GM19467 (cell line): ENCODE measurements at regions not wholly inside any gene's neighbourhood (a gene's known extent, or its start where the extent isn't known, plus 50 kb on each side); places are given as distances from the start of the nearest gene placed in this dataset.

ENCODE experiments used
- ATAC-seq: cut with Tn5 transposase; IDR thresholded peaks from one replicate; pipeline ENCODE4 v1.9.1; 2021; ENCODE audit warnings: mild to moderate bottlenecking, moderate library complexity; ENCODE audit not compliant: unreplicated experiment

- ATAC-seq: no peak
These were observed 78.2 kb downstream of the IRF2BPL start for GRCh38 chr14:76950055-76951020.

DNA sequence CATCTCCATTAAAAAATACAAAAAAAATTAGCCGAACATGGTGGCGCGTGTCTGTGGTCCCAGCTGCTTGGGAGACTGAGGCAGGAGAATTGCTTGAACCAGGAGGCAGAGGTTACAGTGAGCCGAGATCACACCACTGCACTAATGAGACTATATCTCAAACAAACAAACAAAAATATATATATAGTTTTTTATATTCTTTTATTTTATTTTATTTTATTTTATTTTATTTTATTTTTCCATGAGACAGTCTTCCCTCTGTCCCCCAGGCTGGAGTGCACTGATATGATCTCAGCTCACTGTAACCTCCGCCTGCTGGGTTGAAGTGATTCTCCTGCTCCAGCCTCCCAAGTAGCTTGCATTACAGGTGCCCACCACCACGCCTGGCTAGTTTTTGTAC lies 79.5 kb downstream of the IRF2BPL start:
- ATAC-seq: no peak

DNA sequence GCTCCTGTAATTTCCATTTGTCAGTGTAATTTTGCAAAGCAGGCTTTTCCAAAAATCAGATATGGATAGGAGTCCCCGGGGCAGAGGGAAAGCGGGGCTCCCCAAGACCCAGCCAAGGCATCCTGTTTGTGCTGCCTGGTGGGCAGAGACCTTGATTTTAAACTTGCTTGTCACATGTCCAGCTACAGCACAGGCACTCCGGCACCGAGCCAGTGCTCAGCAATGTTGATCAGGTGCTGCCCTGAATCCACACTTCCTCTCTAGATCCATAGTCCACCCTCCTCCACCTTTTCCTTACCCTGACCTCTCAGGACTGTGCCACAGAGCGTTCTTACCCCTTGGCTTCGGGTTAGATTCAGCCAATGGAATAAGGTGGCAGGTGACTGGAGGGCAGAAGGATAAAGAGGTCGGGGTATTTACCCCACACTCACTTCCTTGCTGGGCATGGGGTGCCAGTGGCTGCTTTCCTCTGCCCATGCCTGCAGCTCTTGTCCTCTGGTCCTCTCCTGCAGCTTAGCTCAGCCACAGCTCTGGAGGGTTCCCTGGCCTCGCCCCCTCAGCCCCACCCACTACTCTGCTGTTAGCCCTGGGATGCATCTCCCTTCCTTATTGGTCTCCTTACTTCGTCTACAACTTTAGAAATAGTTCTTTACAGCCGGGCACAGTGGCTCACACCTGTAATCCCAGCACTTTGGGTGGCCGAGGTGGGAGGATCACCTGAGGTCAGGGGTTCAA lies 80.1 kb downstream of the IRF2BPL start:
- ATAC-seq: no peak

DNA sequence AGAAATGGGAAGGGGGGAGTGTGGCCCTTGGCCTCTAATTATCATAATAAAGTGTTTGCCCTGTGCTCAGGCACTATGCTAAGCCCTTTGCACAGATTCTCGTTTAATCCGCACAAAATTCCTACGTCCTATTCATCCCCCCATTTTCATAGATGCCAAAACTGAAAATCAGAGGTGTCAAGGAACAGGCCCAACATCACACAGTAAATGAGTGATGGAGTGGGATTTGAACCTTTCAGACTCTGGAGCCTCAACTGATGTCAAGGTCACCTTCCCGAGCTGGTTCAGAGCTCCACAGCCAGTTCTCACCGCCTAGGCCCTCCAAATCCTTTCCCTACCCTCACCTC lies 80.7 kb downstream of the IRF2BPL start:
- no peak for ATAC-seq

- ATAC-seq: peak; percentile 81
These were observed 81.2 kb downstream of the IRF2BPL start for GRCh38 chr14:76947078-76947837.

GRCh38 chr14:76946753-76947077 lies 81.8 kb downstream of the IRF2BPL start:
- no peak for ATAC-seq

GRCh38 chr14:76943072-76943471 lies 85.4 kb downstream of the IRF2BPL start:
- ATAC-seq: no peak

DNA sequence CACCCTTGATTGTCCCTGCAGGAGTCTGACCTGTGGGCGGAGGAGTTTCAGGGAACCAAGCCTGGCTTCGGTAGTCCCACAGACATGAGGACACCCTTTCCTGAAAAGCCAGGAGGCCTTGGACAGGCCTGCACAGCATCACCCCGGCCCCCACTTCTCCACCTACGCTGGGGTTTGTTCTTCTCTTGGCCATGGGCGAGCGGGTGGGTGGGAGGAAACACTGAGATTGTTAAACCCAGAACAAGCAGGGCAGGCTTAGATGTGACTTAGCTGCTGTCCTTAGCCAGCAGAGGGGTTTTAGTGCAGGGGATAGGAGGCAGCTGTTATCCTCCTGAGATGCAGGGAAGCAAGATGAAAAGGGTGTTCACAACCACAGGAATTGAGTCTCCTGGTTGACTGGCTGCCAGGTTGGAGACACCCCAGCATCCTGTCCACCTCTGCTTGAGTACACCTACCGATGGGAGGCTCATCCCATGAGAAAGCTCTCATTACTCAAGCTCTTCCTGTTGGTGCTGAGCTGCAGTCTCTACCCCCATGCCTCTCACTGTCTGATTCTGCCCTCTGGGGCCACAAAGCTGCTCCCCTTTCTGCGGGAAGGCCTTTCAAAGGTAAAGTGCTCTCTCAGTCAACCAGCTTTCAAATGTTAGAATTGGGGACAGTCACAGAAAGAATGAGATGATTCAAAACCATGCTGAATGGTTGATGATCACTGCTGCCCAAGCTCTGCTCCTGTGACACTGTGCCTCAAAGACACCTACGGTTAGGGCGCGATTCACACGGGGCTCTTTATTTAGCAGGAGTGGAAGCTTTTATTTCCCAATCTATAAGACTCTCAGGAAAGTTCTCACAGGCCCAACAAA lies 86.3 kb downstream of the IRF2BPL start:
- no peak for ATAC-seq

- no peak for ATAC-seq
These were observed 87.0 kb downstream of the IRF2BPL start for GRCh38 chr14:76941544-76941943.

DNA sequence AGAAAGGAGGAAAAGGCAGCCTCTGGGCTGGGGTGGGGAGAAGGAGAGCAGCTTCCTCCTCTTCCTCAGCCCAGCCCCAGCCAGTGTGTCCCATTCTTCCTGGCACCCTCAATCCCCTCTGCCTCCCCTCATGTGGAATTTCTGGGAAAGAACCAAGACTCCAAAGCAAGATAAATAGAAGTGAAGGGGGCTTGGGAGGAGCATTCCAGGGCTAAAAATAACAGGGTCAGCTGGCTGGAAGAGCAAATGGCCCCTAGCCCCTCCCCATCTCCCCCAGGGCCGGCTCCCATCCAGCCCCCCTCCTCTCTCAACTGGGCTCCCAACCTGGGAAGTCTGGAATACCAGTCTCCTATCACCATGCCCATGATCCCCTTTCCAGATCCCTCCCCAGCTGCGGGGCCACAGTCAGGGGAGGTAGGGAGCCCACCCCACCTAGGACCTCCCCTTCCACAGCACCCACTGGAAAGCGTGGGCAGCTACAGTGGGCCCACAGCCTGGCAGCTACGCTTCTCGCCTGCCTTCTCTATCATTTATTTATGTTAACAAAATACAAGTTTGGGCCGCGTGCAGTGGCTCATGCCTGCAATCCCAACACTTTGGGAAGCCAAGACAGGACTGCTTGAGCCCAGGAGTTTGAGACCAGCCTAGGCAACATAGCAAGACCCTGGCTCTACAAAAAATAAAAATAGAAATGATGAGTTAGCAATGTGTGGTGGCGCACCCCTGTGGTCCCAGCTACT lies 88.3 kb downstream of the IRF2BPL start:
- no peak for ATAC-seq

- no peak for ATAC-seq
These were observed 89.3 kb downstream of the IRF2BPL start for GRCh38 chr14:76939015-76939742.

GRCh38 chr14:76938092-76938500 lies 90.4 kb downstream of the IRF2BPL start:
- no peak for ATAC-seq

DNA sequence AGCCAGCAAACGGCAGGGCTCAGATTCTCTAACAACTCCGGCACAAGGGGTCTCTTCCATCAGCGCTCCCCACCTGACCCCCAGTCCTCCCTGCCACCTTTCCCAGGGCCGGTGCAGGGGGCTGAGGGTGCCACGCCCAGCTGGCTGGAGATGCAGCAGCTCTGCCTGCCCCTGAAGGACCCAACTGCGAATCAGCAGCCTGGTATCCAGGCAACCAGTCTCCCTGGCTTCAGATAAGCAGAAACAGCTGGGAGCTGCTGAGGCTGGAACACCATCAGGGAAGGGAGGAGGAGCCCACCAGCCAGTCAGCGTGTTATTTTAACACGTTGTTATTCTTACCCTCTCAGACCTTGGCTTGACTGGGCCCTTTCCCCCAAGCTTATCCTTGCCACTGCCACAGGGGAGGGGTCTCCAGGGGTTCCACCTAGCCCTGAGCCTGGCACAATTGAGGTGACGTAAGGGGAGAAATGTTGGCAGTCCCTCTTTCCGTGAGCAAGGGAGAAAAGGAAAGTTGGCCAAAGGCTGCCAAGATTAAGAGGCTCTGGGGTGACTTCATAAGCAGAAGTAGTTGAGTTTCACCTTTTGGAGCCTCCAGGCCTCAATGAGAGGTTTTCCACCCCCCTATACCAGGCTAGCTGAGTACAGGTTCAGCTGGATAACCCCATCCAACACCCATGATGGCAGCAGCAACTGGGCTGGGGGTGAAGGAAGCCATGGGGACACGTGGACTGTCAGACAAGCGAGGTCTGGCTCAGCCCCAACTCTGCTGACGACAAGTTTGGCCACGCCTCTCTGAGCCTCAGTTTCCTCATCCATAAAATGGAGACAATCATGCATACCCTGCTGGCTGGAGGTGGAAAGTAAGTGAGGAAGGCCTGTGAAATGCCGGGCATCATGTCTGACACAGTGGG lies 91.1 kb downstream of the IRF2BPL start:
- ATAC-seq: no peak

GRCh38 chr14:76936483-76936882 lies 92.0 kb downstream of the IRF2BPL start:
- ATAC-seq: no peak

DNA sequence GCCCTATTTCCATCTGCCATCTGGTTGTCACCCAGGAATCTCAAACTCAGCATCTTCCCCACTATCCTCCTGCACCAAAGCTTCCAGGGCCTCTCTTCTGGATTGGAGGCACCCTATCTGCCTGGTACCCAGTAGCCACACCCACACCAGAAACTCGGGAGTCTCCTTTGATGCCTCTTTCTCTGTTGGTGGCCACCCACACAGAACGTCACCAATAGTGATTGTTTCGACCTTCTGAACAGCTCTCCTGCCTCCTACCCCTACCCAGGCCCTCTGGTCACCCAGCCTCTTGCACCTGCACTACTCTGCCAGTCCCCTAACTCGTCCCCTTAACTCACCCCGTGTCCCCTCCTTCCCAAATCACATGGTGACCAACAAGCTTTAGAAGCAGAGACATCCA lies 95.0 kb downstream of the IRF2BPL start:
- no peak for ATAC-seq

- no peak for ATAC-seq
These were observed 96.7 kb downstream of the IRF2BPL start for GRCh38 chr14:76931631-76932402.

- ATAC-seq: no peak
These were observed 98.0 kb downstream of the IRF2BPL start for GRCh38 chr14:76930549-76930948.
